Hepatocyte (in vitro differentiated cells): ENCODE measurements at regions not wholly inside any gene's neighbourhood (a gene's known extent, or its start where the extent isn't known, plus 50 kb on each side); places are given as distances from the start of the nearest gene placed in this dataset.

Source experiments
- CTCF ChIP-seq: fragments of 200-600 bp; sonication (generic); IDR thresholded peaks from 2 replicates; pipeline ENCODE4 v1.5.1; 2016; ENCODE audit warnings: antibody characterized with exemption, mild to moderate bottlenecking; ENCODE audit not compliant: poor library complexity
- EZH2phosphoT487 ChIP-seq: fragments of 200-600 bp; sonication (generic); IDR thresholded peaks from one replicate; pipeline ENCODE4 v1.6.1; 2018; ENCODE audit warnings: antibody characterized with exemption, mild to moderate bottlenecking, low read depth, moderate library complexity; ENCODE audit not compliant: unreplicated experiment, severe bottlenecking

DNA sequence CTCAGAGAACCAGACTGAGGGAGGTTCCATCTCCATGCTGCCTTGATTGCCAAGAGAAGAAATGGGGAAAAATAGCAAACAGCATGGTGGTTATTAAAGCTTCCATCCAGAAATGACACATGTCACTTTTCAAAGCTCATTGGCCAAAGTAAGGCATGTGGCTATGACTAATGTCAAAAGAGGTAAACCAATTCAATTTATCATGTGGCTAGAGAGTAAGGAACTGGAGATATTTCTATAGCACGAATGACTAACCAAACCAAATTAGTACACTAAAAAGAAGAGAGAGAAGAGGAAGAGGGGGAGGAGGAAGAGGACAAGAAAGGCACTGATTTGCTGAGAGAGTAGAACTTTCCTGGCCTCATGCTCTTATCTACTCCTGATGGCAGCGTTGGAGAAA is 115.2 kb upstream of the SLC6A11 start:
- no peak for TF ChIP-seq EZH2phosphoT487
- TF ChIP-seq CTCF: no peak
